Renal pelvis (tissue), 1 donor: ENCODE measurements at regions not wholly inside any gene's neighbourhood (a gene's known extent, or its start where the extent isn't known, plus 50 kb on each side); places are given as distances from the start of the nearest gene placed in this dataset.
"Not testable (repeated sequence)": the region's sequence is repeated elsewhere in the genome, so short reads cannot be mapped to it uniquely, and the experiment has no call there.

ENCODE experiments used
- DNase-seq: peaks from one replicate; pipeline ENCODE4 v3.0.0-alpha.2; 2013

DNA sequence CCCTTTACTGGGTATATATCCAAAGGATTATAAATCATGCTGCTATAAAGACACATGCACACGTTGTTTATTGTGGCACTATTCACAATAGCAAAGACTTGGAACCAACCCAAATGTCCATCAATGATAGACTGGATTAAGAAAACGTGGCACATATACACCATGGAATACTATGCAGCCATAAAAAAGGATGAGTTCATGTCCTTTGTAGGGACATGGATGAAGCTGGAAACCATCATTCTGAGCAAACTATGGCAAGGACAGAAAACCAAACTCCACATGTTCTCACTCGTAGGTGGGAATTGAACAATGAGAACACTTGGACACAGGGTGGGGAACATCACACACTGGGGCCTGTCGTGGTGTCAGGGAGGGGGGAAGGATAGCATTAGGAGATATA is 59.2 kb downstream of the CXorf49B start:
- not testable (repeated sequence) for DNase-seq

- DNase-seq = no peak
These were observed 60.4 kb downstream of the CXorf49B start for GRCh38 chrX:71823391-71824057.

- no peak for DNase-seq
These were observed 64.9 kb downstream of the CXorf49B start for GRCh38 chrX:71828086-71828485.

GRCh38 chrX:71838092-71838491 is 72.6 kb upstream of the NHSL2 start:
- not testable (repeated sequence) for DNase-seq

DNA sequence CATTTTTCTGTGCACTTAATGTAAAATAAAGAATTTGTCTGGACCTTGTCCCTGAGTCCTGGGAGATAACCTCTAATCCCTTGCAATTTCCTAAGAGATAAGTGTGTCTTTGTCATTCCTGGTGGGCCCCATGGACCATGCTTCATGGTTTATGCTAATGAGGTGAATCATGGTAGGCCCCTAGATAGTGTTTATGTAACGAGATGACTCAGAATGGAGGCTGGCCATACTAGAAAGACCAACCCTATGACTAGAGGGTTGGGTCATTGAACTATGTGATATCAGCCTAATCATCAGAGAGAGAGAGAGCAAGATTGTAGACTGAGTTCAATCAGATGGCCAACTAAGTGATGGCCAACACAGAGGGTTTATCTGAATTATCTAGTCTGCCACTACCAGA is 64.2 kb upstream of the NHSL2 start:
- no peak for DNase-seq

DNA sequence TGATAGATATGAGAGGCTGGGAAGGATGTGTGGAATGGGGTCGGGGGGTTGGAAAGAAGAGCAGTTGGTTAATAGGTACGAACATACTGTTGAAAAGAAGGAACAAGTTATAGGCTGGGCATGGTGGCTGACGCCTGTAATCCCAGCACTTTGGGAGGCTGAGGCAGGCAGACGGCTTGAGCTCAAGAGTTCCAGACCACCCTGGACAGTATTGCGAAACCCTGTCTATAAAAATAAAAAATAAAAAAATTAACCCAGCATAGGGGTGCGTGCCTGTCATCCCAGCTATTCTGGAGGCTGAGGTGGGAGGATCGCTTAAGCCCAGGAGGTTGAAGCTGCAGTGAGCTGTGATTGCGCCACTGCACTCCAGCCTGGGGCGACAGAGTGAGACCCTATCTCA is 58.5 kb upstream of the NHSL2 start:
- DNase-seq = no peak

DNA sequence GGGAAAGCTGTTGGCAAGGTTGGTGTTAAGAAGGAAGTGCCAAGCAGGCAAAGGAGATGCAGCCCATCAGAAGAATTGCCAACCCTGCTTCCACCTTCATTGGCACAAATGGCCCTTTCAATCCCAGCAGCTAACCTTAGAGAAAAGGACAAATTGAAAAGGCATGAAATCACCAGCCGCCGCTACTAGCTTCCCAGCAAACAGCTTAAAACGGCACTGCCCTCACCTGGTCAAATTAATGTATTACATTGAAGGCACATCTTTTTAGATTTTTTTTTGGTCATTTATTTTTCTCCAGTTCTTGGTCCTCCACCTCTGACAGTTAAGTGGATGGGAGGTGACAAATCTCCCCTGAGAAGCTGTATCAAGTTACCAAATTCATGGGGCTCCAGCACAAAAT is 51.0 kb upstream of the NHSL2 start:
- peak; percentile 33 for DNase-seq
